ENCODE measurements at regions not wholly inside any gene's neighbourhood (a gene's known extent, or its start where the extent isn't known, plus 50 kb on each side); places are given as distances from the start of the nearest gene placed in this dataset.

- TF ChIP-seq, protein P1, sequence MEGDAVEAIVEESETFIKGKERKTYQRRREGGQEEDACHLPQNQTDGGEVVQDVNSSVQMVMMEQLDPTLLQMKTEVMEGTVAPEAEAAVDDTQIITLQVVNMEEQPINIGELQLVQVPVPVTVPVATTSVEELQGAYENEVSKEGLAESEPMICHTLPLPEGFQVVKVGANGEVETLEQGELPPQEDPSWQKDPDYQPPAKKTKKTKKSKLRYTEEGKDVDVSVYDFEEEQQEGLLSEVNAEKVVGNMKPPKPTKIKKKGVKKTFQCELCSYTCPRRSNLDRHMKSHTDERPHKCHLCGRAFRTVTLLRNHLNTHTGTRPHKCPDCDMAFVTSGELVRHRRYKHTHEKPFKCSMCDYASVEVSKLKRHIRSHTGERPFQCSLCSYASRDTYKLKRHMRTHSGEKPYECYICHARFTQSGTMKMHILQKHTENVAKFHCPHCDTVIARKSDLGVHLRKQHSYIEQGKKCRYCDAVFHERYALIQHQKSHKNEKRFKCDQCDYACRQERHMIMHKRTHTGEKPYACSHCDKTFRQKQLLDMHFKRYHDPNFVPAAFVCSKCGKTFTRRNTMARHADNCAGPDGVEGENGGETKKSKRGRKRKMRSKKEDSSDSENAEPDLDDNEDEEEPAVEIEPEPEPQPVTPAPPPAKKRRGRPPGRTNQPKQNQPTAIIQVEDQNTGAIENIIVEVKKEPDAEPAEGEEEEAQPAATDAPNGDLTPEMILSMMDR (conservative IDR thresholded peaks at IDR 0.05; ENCODE audit: low read depth in 2 of 2): no peak
- TF ChIP-seq CREB1 (CRISPR knock-in tag; IDR thresholded peaks at IDR 0.05; ENCODE audit: low read depth): no peak
- no peak for TF ChIP-seq POLR2AphosphoS5 (IDR thresholded peaks at IDR 0.05; ENCODE audit: low read depth)
Measured at GRCh38 chr2:107502539-107502938, 324.2 kb upstream of the RGPD4 start.
